NCI-H187 treated with DMSO at 0.1 percent for 48 hours (cell line): ENCODE measurements at regions not wholly inside any gene's neighbourhood (a gene's known extent, or its start where the extent isn't known, plus 50 kb on each side); places are given as distances from the start of the nearest gene placed in this dataset.

ENCODE experiments used
- DNase-seq: peaks from one replicate; lab custom pipeline; 2025; lab: John Stamatoyannopoulos, UW

- DNase-seq = no peak
Observed at GRCh38 chr6:22027040-22027725, 269.7 kb downstream of the PRL start.

DNA sequence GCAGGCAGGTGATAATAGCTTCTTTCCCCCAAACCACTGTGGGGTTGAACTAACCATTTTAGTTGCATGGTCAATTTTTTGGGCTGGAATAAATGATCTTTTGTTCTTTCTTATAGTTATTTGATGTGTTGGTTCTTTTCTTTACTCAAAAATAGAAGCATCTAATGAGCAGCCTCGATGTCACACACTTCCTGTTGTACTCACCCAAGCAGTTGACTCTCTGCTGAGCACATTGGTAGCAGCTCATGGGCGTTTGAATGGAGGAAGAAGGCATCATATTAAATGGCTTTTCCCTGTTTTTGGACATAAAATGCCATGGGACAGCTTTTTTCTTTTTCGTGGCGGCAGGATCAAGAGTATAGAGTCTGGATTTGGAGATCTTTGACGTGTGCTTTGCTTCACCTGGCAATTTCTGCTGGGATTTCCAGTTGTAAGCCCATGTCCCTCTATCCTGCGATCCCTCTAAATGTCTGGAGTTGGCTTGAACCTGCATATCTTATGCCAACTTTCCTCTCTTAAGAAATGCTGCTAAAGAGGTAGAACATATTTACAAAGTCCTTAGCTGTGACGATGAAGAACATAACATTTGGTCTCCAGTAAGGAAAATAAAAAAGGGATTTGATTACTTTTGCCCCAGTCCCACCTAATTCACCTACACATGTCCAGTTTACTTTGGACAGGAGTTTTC is 268.3 kb downstream of the PRL start:
- no peak for DNase-seq

- DNase-seq = no peak
Observed at GRCh38 chr6:22029171-22029570, 267.7 kb downstream of the PRL start.

GRCh38 chr6:22030730-22031619 is 265.9 kb downstream of the PRL start:
- DNase-seq = no peak

GRCh38 chr6:22035690-22036089 is 261.1 kb downstream of the PRL start:
- DNase-seq = no peak

DNA sequence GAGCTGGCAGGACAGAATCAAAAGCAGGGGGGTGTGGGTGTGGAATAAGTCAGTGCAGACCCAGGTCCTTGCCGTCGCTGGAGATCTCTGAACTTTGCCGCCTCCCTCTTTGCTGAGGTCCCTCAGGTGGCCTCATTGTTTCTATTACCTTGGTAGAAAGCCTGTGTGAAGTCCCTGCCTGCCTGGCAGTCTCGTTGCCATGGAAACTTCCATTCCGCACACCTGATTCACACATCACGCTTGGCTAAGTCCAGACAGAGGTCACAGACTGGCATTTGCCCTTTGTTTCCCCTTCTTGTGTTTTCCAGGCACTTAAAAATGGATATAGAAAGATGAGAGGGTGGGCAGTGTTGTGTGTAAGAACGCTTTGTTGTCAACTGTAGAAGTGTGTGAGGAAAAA is 260.6 kb downstream of the PRL start:
- DNase-seq = no peak

DNA sequence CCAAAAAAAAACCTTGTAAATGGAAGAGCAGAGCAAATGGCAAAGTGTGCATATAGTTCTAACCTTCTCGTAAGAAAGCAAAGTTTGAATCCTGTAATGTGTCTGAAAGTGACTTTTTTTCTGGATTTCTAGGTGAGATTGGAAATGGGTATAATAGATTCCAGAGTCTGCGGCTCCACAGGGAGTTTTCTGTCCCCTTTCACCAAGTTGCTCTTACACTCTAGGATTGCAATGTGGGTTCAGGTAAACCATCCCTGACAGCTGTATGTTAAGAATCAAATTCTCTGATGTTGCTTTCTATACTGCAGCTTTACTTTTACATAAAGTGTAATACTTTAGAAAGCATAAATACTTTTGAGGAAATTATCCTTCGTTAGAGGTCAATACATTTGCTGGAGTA is 260.1 kb downstream of the PRL start:
- DNase-seq = no peak

DNA sequence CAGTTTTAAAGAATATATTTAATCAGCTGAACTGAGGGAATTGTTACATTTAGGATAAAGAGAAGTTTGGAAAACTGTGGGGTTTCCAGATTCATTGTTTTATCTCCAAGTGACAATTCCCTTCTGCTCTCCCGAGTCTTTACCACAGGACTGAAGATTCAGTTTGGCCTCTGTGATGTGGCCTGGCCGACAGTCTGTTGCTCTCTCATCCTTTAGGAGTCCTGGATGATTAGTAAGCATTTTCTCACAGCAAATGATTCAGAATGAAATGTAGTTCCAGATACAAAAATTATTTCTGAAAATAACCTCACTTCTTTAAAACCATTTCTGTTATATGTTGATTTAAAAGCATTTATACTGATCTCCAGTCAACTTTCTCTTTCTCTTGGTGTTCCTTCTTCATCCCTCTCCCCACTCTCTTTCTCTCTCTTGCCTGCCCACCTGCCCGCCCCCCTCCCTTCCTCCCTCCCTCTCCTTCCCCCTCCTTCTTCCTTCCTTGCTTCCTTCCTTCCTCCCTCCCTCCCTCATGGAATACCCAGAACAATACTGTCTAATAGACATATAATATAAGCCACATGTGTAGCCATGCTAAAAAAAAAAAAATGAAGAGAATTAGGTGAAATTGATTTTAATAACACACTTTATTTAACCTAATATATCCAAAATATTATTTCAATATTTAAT is 254.9 kb downstream of the PRL start:
- no peak for DNase-seq

DNA sequence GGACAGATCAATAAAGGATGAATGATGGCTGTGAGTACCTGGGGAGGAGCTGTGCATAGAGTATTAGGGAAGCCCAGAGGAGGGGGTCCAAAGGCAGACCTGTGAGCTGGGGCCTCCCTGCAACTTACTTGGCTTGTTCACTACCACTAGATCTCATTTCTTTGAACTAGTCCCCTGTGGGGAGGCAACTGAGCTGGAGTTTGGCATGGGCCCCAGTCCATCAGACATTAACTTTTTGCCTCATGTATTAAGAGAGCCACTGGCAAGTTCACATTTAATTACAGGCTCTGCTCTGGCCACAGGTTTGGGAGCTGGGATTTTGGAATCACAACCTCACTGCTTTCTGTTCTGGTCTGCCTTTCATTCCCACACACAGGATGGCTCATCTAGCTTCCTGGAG is 254.1 kb downstream of the PRL start:
- no peak for DNase-seq

GRCh38 chr6:22043284-22043962 is 253.4 kb downstream of the PRL start:
- DNase-seq = no peak

DNA sequence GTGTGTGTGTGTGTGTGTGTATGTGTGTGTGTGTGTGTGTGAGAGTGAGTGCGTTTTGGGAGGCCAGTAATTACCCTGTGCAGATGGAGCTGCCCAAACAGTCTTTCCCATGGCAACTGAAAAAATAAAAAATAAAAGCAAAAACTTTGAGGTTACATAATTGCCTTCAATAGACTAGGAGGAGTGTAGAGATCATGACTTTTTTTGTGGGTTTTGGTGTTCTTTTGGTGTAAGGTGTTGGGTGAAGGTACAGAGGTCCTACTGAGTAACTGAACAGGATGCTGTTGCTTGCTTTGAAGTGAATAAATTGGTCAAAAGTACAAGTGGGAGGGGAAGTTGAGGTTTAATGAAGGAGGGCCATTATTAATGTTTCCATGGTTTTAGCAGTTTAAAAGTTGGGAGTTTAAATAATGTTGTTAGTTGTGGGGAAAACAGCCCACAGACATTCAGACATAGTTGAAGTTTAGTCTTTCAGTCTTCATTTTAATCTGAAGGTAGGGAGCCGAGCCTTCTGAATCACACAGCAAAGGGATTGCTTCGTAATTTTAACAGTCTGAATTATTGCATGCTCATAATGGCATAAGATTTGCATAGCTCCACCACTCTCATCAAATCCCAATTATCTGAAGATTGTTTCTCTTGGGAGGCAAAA is 251.4 kb downstream of the PRL start:
- DNase-seq = no peak

DNA sequence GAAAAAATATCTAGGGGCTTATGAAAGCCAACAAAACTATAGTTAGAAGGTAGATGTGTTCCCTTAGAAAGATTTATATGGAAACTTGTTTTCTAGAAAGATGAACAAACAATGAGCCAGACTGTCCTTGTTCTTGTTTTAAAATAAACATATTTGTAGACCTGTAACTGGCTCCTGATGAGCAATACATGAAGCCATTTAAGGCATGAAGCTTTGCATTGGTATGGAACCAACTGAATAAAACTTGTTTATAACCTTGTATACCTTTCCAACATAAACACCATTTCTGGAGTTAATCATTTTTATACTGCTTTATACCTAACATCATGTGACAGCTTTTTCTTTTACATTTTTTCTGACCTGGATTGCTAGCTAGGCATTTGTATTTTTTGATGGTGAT is 247.8 kb downstream of the PRL start:
- DNase-seq = no peak

- no peak for DNase-seq
Observed at GRCh38 chr6:22053391-22053997, 243.3 kb downstream of the PRL start.

DNA sequence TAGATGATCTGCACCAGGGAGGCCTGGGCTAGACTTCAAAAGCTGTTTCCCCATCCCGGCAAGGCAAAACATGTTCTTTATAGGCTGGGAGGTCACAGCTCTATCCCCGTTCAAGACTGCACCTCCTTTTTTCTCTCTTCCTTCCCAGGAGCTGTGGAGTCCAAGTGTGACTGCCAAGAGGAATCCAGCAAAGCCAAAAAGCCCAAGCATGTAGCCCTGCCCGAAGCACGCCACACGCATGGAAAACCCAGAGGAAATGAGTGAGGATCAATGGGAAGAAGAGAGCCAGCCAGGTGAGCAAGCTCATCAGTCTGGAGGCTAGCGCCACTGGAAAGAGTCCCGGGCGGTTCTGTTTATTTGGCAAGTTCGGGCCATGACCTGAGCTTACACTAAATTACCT is 240.4 kb downstream of the PRL start:
- DNase-seq = no peak

DNA sequence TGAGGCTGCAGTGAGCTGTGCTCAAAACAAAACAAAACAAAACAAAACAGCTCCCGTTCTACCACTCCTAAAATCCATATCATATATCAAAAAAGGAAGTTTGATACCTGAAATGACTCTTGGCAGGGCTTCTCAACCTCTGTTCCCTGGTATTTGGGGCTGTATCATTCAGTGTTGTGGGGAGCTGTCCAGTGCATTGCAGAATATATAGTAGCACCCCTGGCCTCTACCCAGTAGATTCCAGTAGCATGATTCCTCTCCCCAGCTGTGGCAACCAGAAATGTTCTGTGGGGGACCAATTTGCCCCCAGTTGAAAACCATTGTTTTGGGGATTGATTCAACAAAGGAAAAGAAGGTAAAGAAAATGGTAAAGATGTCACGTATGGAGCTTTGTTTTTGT is 238.9 kb downstream of the PRL start:
- DNase-seq = no peak

DNA sequence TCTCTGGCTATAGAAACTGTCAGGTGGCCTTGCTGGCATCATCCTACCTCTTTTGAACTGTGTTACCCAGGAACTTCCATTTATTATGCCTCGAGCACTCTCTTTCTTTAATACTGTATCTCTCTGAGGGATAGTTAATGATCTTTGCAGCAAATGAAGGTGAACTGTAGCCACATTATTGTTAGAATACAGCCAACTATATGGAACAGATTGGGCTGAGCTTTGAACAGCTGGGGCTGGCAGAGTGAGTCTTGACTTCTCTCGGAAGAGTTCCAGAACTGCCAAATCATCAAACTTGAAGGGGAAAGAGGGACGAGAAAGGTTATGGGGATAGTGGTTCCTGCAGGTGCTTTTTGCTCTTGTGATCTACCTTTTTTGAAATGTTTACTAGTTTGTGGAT is 237.7 kb downstream of the PRL start:
- no peak for DNase-seq

- no peak for DNase-seq
Observed at GRCh38 chr6:22059946-22060345, 236.9 kb downstream of the PRL start.

- no peak for DNase-seq
Observed at GRCh38 chr6:22062807-22063408, 233.9 kb downstream of the PRL start.

DNA sequence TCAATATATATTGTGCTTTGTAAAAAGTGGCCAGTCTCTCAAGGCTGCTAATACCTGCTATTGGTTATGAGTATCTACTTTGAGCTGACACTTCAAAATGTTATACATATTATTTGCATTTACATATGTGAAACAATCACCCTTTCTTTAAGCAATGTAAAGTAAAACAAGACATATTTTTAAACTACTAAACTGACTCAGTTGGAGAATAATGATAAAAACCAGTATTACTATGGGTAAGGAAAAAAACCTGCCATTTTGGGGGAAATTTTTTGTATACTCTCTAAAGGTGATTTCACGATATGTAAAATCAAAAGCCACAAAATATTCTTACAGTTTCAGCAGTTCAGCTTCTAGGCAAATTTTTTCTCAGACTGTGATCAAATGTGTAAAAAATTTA is 232.3 kb downstream of the PRL start:
- DNase-seq = no peak

- DNase-seq = no peak
Observed at GRCh38 chr6:22067122-22067521, 229.7 kb downstream of the PRL start.
